Ecto neural progenitor cell (in vitro differentiated cells): ENCODE measurements at regions not wholly inside any gene's neighbourhood (a gene's known extent, or its start where the extent isn't known, plus 50 kb on each side); places are given as distances from the start of the nearest gene placed in this dataset.

Source experiments
- DNase-seq: peaks from one replicate; pipeline ENCODE4 v3.0.0-alpha.2; 2018; ENCODE audit warnings: low spot score

GRCh38 chr10:124264271-124264670 lies 154.5 kb downstream of the OAT start:
- no peak for DNase-seq

GRCh38 chr10:124263726-124264125 lies 155.0 kb downstream of the OAT start:
- no peak for DNase-seq

- no peak for DNase-seq
These were observed 155.8 kb downstream of the OAT start for GRCh38 chr10:124262971-124263370.

GRCh38 chr10:124262234-124262865 lies 156.4 kb downstream of the OAT start:
- no peak for DNase-seq

- no peak for DNase-seq
These were observed 159.4 kb downstream of the OAT start for GRCh38 chr10:124259139-124259825.

- no peak for DNase-seq
These were observed 160.9 kb downstream of the OAT start for GRCh38 chr10:124257781-124258180.

- DNase-seq: no peak
These were observed 162.6 kb downstream of the OAT start for GRCh38 chr10:124256151-124256550.

GRCh38 chr10:124255556-124255955 lies 162.2 kb upstream of the CHST15 start:
- no peak for DNase-seq

GRCh38 chr10:124254490-124254889 lies 161.1 kb upstream of the CHST15 start:
- no peak for DNase-seq

GRCh38 chr10:124253006-124253405 lies 159.6 kb upstream of the CHST15 start:
- no peak for DNase-seq

GRCh38 chr10:124252097-124252715 lies 158.8 kb upstream of the CHST15 start:
- no peak for DNase-seq

GRCh38 chr10:124251317-124252065 lies 158.1 kb upstream of the CHST15 start:
- no peak for DNase-seq

- DNase-seq: no peak
These were observed 157.1 kb upstream of the CHST15 start for GRCh38 chr10:124250506-124250905.

- DNase-seq: no peak
These were observed 156.5 kb upstream of the CHST15 start for GRCh38 chr10:124249812-124250432.

GRCh38 chr10:124249196-124249595 lies 155.8 kb upstream of the CHST15 start:
- DNase-seq: no peak

GRCh38 chr10:124248056-124249045 lies 155.0 kb upstream of the CHST15 start:
- no peak for DNase-seq

GRCh38 chr10:124245806-124246440 lies 152.5 kb upstream of the CHST15 start:
- no peak for DNase-seq

GRCh38 chr10:124245191-124245590 lies 151.8 kb upstream of the CHST15 start:
- no peak for DNase-seq

- no peak for DNase-seq
These were observed 151.0 kb upstream of the CHST15 start for GRCh38 chr10:124244256-124244877.

GRCh38 chr10:124243702-124244121 lies 150.3 kb upstream of the CHST15 start:
- no peak for DNase-seq
